GM19452 (cell line): ENCODE measurements at regions not wholly inside any gene's neighbourhood (a gene's known extent, or its start where the extent isn't known, plus 50 kb on each side); places are given as distances from the start of the nearest gene placed in this dataset.
A peak's percentile ranks its signal among the peaks of the same experiment; 100 is the strongest.
"Not testable (repeated sequence)": the region's sequence is repeated elsewhere in the genome, so short reads cannot be mapped to it uniquely, and the experiment has no call there.

ENCODE experiments used
- ATAC-seq: cut with Tn5 transposase; IDR thresholded peaks from one replicate; pipeline ENCODE4 v1.9.1; 2021; ENCODE audit not compliant: unreplicated experiment

DNA sequence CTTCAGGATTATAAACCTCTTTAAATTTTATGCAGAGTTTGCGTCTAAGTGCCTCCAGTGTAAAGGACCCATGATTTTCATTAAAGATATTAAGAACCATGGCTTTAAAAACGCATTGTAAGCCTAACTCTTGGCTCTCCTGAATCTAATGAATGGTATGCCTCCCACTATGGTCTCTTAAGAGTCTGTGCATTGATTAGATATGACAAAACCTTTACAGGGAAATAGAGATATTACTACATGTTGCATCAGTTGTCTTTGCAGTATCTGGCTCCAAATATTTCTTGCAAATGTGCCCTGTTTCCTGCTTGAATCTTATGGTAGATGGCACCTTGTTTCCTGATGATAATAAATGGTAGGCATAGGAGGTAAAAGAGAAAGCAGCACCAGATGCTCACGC lies 189.3 kb upstream of the FSHR start:
- ATAC-seq, result no peak

DNA sequence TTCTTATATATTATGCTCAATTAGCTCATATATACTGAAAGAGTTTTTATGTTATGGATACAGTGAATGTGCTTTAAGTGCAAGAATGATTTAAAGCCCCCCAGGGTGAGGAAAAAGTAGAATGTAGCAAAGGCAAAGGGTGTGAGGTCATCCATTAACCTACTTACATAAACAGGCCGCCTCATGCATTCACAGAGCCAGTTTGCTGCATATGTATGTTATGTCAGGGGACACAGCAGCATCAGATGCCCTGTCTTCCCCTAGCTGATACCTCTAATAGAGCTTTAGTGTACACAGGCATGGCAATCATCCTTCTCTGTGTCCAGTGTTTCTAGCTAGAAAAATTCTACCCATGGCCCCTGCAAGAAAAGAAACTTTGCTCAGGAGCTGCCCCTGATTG lies 187.8 kb upstream of the FSHR start:
- no peak for ATAC-seq

DNA sequence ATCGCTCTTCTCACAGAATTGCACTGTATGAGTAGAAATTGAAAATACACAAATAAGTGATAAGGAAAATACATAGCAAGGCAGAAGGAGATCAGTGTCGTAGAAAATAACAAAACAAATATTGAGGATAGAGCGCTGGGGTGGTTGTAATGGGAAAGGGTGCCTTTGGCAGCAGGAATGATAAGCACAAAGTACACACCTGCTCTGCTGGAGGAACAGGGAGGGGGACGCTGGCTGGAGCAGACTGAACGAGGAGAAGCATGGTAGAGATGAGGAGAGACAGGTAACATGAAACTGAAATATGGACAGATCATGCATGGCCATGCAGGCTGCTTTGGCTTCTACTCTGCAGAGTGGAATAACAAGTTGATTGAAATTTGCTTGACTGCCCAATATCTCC lies 181.2 kb upstream of the FSHR start:
- no peak for ATAC-seq

DNA sequence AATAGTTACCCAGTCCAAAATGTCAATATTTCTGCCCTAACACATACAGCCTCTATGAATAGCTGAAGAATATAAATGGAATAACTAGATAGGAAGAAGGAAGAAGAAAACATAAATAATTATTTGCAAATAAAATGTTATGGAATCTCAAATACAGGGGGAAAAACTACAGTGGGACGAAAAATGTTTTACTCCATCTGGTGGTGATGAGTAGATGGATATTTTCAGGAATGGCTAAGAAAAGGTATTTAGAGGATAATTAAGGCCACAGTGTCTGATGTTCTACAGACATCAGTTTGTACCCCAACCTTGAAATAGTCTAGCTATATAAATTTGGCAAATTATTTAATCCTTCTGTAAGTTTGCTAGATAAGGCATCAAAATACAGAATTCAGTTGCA lies 178.1 kb upstream of the FSHR start:
- no peak for ATAC-seq

DNA sequence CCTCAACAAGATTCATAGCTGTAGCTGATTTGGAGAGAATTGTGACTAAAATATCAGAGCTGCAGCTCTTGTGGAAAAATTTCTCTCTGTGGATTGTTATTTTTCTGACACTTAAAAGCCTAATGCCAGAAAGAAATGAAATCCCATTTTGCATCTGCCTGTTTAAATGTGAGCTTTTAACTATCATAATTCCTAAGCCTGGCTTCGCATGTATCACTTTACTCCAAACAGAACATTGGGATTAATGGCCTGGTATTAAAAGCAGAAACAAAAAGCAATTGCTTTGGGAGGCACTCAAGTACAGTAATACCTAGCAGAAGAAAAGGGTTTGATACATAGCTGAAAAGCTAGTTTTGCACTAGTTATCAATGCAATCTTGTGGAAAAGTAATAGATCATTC lies 164.2 kb upstream of the FSHR start:
- no peak for ATAC-seq

DNA sequence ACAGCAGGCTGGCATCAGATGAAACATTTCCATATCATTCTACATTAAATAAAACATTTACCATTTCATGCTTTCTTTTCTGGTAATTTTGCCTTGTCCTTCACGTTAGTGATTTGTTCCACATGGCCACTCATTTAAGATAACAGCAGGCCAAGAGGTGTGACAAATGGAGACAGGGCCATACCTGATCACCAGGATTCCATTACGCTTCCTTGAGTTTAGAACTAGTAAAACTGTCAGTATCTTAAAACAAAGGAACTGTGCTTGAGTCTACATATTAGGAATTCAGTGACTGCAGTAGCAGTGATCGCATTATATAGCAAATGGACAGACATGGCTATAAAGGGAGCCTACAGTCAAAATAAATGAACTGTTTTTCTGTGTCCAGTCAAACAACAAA lies 155.1 kb upstream of the FSHR start:
- no peak for ATAC-seq

DNA sequence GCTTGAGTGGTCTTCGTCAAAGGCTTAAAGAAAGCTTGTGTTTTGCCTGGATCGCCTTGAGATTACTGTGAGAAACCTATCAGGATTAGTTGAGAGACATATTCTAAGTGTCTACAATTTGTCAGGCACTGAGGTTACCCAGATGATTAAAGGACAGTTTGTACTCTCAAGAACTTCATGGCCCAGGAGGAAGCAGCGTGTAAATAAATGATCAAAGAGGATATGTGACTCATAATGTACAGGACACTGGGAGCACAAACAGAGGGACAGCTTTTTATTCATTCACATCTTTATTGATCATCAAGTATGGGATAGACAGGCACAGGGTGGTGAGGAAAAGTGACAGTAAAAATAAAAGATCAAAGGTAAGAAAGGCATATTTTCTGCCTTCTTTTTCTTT lies 152.6 kb upstream of the FSHR start:
- ATAC-seq, result no peak

DNA sequence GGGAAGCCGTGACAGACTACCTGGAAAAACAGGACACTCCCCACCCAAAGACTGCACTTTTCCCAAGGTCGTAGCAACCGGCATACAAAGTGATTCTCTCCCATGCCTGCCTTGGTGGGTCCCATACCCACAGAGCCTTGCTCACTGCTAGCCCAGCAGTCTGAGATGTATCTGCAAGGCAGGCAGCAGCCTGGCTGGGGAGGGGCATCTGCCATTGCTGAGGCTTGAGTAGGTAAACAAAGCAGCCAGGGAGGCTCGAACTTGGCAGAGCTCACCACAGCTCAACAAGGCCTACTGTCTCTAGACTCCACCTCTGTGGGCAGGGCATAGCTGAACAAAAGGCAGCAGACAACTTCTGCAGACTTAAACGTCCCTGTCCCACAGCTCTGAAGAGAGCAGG lies 144.4 kb upstream of the FSHR start:
- ATAC-seq, result not testable (repeated sequence)

DNA sequence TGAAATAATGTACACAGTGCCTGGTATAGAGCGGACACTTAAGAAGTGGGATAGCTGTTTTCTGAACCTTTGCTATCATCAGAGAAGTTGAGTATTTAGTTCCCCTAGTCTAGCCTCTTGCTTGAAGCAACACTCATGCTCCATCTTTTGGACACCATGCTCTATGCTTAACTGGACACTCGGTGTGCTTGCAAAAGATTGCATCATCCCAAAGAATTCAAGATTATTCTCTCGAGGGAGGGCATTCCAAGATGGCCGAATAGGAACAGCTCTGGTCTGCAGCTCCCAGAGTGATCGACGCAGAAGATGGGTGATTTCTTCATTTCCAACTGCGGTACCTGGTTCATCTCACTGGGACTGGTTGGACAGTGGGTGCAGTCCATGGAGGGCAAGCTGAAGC lies 143.9 kb upstream of the FSHR start:
- no peak for ATAC-seq

DNA sequence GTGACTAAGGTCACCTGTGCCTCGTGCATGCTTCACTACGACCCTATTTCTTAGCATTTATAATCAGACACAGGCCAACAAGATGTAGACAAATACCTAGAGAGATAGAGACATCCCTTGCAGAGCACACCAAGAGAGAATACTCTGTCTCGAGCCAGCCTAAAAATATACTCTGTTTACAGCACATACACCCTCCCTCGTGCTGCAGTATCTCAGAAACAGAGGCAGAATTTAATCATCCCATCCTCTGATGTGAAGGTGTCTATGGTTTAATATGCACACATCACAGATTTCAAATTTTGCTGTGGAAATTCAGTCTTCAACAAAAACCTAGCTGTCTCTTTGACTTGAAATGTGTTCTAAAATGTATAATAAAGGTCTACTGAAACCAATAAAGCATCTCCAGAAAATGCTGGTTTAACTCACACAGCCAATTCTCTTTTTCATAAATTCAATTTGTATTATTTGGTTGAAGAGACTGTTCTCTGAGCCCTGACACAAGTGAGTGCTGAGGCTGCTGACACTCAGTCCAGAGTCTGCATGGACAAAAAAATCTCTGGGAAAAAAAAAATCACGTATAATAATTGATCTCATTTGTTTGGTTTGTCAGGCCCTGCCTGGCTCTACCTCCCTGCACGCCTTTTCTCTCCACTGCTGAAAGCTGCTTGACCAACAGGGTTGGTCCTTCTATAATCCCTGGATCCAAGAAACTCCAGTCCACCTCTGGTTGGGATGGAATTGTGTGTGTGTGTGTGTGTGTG lies 142.0 kb upstream of the FSHR start:
- ATAC-seq, result no peak

DNA sequence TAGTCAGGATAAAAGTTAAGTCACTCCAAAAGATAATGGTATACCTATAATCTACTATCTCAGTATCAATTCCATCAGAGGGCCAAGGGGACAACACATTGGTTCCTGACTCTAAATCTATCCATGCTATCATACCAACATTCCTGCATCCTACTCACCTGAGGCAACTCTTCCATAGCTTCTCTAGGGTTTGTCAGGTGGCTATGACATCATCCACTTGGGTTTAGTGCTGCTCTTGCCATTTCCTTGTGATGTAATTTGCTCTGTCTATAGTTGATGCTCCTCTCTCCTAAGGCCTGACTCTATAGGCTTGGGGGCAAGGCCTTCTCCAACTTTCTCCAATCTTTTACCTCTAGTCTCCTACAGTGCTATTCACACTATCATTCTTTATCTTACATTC lies 139.9 kb upstream of the FSHR start:
- no peak for ATAC-seq

DNA sequence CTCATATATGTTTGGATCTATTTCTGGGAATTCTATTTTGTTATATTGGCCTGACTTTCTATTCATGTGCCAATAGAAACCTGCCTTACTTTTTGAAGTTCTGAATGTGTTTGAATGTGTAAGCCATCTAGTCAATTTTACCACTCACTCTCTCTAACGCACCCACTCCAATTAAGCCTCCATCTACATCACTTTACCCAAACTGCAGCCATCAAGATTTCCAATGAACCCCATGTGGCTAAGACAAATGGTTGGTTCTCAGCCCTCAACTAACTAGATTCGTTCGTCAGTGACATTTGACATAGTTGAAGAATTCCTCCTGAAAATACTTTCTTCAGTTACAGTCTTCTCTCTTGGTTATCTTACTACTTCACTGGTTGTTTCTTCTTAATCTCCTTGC lies 137.3 kb upstream of the FSHR start:
- no peak for ATAC-seq

DNA sequence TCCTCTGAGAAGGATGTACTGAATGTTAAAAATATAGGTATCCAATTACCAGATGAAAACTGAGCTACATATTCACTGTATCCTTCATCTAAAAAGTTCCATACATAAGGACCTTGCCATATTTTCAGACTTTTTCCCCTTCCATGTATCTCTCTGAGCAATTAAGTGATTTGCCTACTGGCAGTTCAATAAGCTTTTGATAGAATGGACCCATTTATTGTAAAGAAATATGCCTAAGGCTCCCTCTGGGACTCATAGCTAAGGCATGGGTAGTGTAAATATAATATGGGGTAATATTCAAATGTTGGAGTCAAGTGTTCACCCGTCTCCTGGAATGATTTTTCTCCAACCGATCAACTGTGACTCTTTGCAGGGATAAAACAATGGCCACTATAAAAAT lies 135.4 kb upstream of the FSHR start:
- no peak for ATAC-seq

DNA sequence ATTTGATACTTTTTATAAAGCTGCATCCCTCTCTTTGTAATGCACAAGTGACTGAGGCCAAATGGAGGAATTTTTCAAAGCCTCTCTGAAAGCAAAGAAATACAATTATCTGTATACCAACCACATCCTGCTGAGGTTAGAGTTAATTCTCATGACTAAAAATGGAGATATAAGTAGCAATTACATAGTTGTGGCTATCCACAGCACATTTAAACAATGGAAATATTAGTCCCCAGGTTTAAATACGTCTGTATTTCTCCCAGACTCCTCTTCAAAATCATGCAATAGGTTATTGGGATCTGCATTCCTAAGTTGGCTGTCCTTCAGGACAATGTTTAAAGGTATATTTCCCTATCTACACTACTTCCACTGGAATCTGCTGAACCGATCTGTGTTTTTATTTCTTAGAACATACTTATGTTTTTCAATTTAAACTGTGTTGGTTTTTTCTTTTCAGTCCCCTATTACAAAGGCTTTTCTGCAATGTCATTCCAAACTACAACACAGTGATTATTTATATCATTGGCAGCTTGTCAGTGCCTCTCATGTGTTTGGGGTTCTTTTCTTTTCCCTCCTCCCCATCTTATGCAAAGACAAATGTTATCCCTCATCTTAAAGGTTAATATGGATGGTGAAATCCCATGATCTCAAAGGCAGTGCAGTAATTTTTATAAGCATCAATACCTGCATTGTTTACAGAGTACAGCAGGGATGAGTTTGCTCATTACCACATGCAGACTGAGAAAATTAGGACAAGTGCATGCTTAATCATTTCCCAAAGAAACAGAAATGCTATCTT lies 134.8 kb upstream of the FSHR start:
- peak; percentile 62 for ATAC-seq

DNA sequence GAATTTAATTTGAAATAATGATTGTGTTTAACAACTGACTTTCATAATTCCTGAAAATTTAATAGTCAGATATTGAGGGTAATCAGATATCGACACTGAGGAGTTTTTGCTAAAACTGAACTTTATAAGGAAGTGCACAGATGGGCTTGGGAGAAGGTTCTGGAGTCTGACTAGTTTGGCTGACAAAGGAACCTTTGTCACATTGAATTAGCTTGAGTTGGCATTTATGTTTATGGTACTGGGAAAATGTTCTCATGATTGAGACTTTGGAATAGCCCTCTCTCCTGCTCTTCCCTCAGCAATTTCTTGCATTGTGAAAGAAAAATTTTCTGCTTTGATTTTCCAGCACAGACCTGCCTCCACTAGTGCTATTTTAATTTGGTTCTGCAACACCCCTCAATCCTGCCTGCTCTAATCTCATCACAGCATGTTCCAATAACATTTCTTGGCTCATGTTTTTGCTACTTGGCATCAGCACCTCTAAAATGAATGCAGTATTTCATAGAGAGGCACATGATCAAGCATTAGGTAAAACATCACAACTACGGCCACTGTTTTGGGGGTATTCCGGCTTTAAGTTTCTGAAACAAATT lies 133.9 kb upstream of the FSHR start:
- peak; percentile 13 for ATAC-seq

DNA sequence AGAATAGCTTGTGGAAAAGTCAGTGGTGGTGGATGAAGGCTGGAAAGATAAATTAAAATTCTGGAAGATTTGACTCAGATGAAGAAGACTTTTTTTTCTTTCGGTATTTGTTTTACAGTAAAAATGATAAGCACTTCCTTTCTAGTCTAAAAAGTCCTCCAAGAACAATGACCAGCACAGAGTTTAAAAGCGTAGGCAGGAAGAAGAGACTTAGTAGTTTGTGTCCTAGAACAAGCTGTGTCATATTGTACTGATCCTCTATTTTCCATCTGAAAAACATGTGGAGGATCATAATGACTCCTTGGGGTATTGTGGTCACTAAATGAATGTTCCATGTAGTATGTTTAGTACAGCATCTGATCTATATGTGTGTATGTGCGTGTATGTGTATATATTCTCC lies 132.4 kb upstream of the FSHR start:
- no peak for ATAC-seq

DNA sequence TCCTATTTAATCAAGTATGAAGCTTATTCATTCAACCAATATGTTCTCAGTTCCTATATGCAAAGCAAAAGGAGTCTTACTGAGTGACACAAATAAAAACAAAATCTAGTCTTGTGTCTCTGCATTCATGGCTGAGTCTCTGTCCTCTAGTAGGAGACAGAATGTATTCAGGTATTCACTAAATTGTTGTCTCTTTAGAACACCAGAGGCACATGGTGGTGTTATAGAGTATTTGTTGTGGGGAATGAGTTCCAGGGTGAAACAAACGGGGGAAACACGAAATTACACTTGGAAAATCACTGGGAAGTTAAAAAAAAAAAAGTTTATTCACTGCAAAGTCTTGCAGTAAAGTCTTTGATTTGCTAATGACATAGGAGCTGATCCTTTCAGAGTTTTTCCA lies 131.7 kb upstream of the FSHR start:
- no peak for ATAC-seq

DNA sequence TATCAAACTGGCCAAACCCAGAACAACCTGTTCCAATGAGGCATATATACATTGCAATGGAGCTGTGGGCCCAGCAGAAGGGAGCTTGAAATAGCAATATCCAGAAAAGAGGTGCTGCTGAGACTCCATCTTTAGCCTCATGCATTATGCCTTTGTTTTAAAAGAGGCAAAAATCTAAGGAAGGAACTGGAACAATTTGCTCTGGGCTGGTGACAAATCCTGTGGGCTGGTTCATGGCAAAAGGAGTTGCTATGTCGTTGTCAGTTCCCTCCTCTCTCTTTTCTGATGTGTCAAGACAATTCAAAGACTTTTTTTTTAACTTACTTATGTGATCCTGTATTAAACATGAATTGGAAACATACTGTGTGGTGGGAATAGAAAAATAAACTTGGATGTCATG lies 124.2 kb upstream of the FSHR start:
- ATAC-seq, result no peak

DNA sequence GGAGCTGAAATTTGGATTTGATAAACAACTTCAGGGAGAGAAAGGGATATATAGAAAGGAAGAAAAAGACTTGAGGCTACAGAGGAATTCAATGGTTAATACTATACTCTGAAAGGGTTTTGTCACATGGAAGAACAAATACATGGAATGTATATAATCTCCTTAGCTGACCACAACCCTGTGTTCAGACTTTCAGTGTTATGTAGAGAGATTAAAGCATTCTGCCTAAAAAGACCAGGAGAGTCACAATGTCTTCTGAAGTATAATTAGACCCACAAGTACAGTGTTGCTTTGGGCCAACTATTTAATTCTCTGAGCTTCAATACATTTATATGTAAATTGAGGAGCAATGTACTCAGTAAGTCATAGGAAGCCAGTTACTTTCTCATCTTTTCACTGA lies 123.8 kb upstream of the FSHR start:
- no peak for ATAC-seq

DNA sequence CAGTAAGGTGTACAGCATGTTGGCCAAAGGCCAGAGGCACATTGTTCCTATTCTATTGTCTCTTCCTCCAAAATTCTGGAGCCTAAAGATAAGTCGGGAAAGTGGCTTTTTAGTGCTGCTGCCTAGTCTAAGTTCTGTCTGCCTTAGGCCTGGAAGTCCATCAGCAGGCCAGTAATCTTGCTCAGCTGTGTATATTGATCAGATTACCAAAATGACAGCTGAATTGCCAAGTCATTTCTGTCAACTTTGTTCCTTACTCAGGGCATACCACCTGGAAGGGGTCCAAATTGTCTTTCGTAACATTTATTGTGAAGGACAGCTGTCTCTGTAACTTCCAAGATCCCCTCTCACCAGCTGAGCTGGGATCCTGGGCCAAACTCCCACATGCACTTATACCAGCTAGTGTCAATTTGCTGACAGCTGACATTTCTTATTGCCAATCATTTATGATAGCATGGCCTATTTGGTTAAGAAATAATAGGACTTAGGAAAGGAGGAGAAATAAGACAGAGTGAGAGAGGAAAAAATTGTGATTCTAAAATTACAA lies 116.8 kb upstream of the FSHR start:
- no peak for ATAC-seq

DNA sequence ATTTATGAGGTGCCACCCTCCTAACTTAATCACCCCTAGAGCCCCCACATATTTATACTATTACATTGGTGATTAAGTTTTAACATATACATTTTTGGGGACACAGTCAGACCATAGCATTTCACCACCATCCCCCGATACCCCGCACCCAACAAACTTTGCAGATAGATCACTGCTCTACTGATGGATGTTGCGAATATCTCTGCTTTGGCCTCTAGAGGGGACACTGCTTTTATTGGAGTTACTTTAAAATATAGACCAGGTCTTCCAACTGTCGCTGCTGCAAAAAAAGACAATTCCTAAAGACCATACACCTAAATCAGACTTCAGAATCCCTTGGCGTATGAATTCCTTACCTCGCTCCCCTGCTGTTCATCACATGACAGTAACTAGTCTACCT lies 115.8 kb upstream of the FSHR start:
- ATAC-seq, result no peak

DNA sequence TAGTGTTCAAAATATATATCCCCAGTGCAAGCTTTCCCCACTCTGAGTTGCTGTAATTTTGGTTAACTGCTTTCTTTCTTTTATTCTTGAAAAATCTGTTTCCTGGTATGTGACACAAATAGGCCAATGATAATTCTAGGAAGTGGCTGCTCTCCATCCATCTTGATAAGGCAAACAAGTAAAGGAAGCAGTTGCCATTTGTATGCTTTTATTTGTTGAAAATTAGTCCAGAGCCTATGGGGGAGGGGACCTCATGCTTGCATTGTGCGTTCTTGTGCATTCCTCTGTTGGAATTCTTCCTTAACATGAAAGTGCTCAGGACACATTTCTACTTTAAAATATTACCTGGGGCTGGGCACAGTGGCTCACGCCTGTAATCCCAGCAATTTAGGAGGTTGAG lies 111.2 kb upstream of the FSHR start:
- ATAC-seq, result no peak
